ENCODE measurements at regions not wholly inside any gene's neighbourhood (a gene's known extent, or its start where the extent isn't known, plus 50 kb on each side); places are given as distances from the start of the nearest gene placed in this dataset.
"Not testable (repeated sequence)": the region's sequence is repeated elsewhere in the genome, so short reads cannot be mapped to it uniquely, and the experiment has no call there.

DNA sequence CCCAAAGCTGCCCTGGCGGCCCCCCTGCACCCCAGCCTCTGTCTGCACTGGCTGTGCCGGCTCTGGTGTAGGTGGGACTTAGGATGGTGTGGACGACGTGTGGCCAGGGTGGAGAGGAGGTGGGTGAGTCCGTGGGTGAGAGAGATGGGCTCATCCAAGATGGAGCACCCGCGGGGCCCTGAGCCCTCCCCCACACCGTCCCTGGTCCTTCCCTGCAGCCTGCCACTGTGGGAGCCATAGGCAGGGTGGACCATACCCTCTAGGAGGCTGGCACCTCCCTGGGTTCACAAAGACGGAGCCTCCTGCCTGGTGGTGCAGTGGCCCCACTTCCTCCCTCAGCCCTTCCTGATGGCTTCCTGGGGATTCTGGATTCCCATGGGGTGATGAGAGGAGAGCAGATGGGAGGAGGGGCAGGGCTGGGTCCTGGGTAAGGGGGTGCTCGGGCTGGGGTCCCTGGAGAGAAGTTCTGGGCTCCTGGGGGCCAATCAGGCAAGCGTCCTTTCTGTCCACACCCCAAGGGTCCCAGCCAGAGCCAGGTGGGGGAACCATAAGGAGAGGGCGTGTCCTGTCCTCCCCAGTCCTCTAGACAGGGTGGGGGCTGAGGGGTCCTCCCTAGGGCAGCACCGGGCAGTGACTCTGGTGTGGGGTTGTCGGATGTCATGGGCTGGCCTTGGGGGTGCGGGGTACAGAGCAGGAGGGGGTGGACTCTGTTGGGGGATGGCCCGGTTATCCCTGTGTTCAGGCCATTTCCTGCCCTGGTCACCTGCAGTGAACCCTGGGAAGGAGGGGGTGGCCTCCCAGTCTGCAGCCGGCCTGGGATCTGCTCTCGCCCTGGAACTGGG, 384.8 kb downstream of the TMEM121 start:
- no peak for DNase-seq
- intact Hi-C loops (cut with DNase I; ENCODE audit: low total_unique reads) = no loop called here
- no peak overlapping the region for H3K4me3 ChIP-seq
- no peak overlapping the region for H3K27ac ChIP-seq
- H3K36me3 ChIP-seq = no peaks in the 10 kb centered on the region
- H3K9me3 ChIP-seq = peaks cover 0 to 8% (median 7%) of the 10 kb centered on the region in 3 donors
- TF ChIP-seq, protein P1, sequence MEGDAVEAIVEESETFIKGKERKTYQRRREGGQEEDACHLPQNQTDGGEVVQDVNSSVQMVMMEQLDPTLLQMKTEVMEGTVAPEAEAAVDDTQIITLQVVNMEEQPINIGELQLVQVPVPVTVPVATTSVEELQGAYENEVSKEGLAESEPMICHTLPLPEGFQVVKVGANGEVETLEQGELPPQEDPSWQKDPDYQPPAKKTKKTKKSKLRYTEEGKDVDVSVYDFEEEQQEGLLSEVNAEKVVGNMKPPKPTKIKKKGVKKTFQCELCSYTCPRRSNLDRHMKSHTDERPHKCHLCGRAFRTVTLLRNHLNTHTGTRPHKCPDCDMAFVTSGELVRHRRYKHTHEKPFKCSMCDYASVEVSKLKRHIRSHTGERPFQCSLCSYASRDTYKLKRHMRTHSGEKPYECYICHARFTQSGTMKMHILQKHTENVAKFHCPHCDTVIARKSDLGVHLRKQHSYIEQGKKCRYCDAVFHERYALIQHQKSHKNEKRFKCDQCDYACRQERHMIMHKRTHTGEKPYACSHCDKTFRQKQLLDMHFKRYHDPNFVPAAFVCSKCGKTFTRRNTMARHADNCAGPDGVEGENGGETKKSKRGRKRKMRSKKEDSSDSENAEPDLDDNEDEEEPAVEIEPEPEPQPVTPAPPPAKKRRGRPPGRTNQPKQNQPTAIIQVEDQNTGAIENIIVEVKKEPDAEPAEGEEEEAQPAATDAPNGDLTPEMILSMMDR (IDR thresholded peaks at IDR 0.05) = no peak
- H3K4me1 ChIP-seq = no peaks in the 10 kb centered on the region
- no peaks in the 10 kb centered on the region for H3K27me3 ChIP-seq

DNA sequence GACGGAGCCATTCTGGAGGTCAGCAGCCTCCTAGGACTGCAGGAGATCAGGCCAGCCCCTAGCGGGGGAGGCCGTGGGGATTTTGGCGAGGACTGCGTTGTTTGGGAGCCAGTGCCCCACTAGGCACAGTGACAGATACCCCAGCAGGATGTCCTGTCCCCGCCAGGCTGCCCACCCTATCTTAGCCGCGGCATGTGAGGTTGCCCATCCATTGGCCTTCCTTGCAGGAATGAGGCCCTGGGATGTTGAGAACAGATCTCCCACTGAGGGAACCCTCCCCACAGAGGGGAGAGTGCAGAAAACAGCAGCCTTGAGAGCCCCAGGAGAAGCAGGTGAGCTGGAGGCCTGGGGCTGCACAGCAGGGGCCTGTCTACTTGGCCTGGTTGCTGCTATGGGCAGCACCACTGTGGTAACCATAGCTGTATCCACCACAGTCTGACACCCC, 385.5 kb downstream of the TMEM121 start:
- H3K27ac ChIP-seq; DNase-seq; H3K4me1 ChIP-seq; intact Hi-C loops (cut with DNase I; ENCODE audit: low total_unique reads); H3K4me3 ChIP-seq; H3K9me3 ChIP-seq; H3K27me3 ChIP-seq; H3K36me3 ChIP-seq: not testable (repeated sequence)

DNA sequence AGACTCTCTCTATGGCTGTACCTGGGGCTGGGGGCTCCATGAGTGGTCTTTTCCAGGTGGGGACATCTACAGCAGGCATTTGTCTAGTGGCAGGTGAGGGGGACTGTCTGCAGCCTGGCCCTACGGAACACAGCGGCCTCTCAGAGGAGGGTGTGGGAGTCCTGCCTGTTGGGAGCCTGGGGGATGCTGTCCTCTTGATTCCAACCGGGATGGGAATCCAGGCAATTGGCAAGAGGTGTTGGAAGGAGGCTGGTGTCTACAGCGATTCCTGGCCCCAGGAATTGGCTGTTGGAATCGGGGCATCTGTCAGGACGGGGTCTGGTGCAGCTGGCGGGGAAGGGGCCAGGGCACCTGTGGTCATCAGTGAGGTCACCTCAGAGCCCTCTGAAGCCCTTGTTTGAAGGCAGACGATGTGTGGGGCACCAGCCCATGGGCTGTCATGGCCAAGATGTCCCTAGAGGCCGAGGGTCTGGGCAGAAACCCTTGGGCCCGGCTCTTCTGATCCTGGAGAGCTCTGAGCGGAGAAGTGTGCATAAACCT, 386.3 kb downstream of the TMEM121 start:
- DNase-seq = no peak
- no peak overlapping the region for H3K4me3 ChIP-seq
- TF ChIP-seq, protein P1 (IDR thresholded peaks at IDR 0.05) = no peak
- no peaks in the 10 kb centered on the region for H3K4me1 ChIP-seq
- intact Hi-C loops (cut with DNase I; ENCODE audit: low total_unique reads) = no loop called here
- H3K27me3 ChIP-seq = no peaks in the 10 kb centered on the region
- H3K27ac ChIP-seq = no peak overlapping the region
- no peaks in the 10 kb centered on the region for H3K36me3 ChIP-seq
- H3K9me3 ChIP-seq = peaks cover 0 to 9% (median 0%) of the 10 kb centered on the region in 3 donors

DNA sequence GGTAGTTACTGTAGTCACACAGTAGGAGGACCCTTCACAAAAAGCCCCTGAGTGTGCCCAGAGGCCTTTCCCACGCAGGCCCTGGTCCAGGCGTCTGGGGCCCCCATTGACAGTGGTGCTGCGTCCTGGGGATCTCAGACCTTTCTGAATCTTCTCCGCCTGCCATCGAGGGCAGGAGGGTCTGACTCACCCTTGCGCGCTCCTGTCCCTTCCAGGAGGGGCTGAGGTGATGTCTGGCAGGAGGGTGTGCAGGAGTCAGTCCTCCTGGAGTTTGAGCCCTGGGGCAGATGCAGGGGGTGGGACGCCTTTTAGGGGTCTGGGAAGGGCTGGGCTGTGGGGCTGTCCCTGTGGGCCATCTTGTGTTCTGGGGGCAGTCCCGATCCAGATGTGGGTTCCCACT, 386.8 kb downstream of the TMEM121 start:
- no peak for DNase-seq
- no peaks in the 10 kb centered on the region for H3K27me3 ChIP-seq
- H3K4me3 ChIP-seq = no peak overlapping the region
- H3K27ac ChIP-seq = no peak overlapping the region
- H3K4me1 ChIP-seq = no peaks in the 10 kb centered on the region
- no peaks in the 10 kb centered on the region for H3K36me3 ChIP-seq
- TF ChIP-seq, protein P1 (IDR thresholded peaks at IDR 0.05) = no peak
- peaks cover 0 to 9% (median 0%) of the 10 kb centered on the region in 3 donors for H3K9me3 ChIP-seq
- intact Hi-C loops (cut with DNase I; ENCODE audit: low total_unique reads) = no loop called here

DNA sequence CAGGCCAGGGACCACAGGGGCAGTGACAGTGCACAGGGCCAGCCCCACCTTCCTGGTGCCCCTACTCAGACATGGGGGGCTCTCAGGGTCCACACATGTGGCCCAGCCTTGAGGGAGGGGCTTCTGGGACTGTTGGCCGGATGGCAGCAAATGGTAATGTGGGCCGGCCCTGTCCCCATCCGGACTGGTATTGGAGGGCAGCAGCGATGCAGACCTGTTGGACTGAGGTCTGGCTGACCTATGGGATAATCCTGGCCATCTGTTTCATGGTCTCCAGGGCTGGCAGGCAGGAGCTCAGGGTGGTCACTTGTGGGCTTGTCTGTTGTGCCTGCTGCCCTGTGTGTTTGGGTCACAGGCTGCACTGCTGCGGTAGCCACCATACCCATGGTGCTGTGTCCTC, 387.5 kb downstream of the TMEM121 start:
- DNase-seq = peak; percentile 7 to 13
- peaks cover 0 to 9% (median 0%) of the 10 kb centered on the region in 3 donors for H3K9me3 ChIP-seq
- no peak overlapping the region for H3K4me3 ChIP-seq
- no peak overlapping the region for H3K27ac ChIP-seq
- H3K4me1 ChIP-seq = no peaks in the 10 kb centered on the region
- TF ChIP-seq, protein P1 (IDR thresholded peaks at IDR 0.05) = no peak
- intact Hi-C loops (cut with DNase I; ENCODE audit: low total_unique reads) = no loop called here
- H3K27me3 ChIP-seq = no peaks in the 10 kb centered on the region
- no peaks in the 10 kb centered on the region for H3K36me3 ChIP-seq

DNA sequence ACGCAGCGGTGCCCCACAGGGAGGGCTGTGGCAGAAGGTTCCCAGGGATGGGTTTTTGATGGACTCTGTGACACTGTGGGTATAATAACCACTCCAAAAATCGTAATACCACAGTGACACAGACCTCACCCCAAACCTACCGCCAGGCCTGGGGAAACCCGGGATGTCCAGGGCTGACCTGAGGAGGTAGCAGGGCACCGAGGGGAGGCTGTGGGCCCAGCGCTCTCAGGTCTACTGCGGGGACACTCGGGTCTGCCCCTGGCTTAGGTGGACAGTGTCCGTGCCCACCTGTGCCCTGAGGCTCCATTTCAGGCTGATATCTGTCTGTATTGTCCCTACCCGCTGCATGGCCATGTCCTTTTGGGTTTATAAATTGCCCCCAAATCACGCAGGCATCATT, 387.9 kb downstream of the TMEM121 start:
- H3K36me3 ChIP-seq; H3K4me3 ChIP-seq; H3K27ac ChIP-seq; intact Hi-C loops (cut with DNase I; ENCODE audit: low total_unique reads); H3K9me3 ChIP-seq; H3K27me3 ChIP-seq; H3K4me1 ChIP-seq: not testable (repeated sequence)
- DNase-seq = peak; percentile 15 to 17

Data from tibial artery (tissue), 4 donors.